Peyer's patch (tissue), 4 donors: ENCODE measurements at regions not wholly inside any gene's neighbourhood (a gene's known extent, or its start where the extent isn't known, plus 50 kb on each side); places are given as distances from the start of the nearest gene placed in this dataset.

Experiments
- CTCF ChIP-seq, 6 experiments: fragments of 450-650 bp in 4 of 6; fragments of 200-600 bp in 2 of 6; sonication (generic) in 1 of 6; IDR thresholded peaks; one replicate each; pipeline ENCODE4 v1.5.1; 2017 to 2019; ENCODE audit warnings: antibody characterized with exemption in 6 of 6, mild to moderate bottlenecking in 3 of 6, moderate library complexity in 1 of 6
- POLR2A ChIP-seq, 2 donors: fragments of 450-650 bp; IDR thresholded peaks; one replicate each; pipeline ENCODE4 v1.5.1; 2017; ENCODE audit warnings: antibody characterized with exemption in 2 of 2, mild to moderate bottlenecking in 2 of 2, moderate library complexity in 2 of 2

GRCh38 chr1:73096841-73097240 lies 814.5 kb upstream of the NEGR1 start:
- no peak for TF ChIP-seq POLR2A (IDR thresholded peaks at IDR 0.05)
- no peak for TF ChIP-seq CTCF (IDR thresholded peaks at IDR 0.05)
